ENCODE measurements at regions not wholly inside any gene's neighbourhood (a gene's known extent, or its start where the extent isn't known, plus 50 kb on each side); places are given as distances from the start of the nearest gene placed in this dataset.
"Not testable (repeated sequence)": the region's sequence is repeated elsewhere in the genome, so short reads cannot be mapped to it uniquely, and the experiment has no call there.

GRCh38 chr5:164224772-164225171 lies 719.4 kb downstream of the MAT2B start:
- no peak for DNase-seq

- no peak for DNase-seq
Measured at GRCh38 chr5:164230341-164230740, 724.9 kb downstream of the MAT2B start.

GRCh38 chr5:164233791-164234190 lies 728.4 kb downstream of the MAT2B start:
- DNase-seq, result no peak

GRCh38 chr5:164234321-164234720 lies 728.9 kb downstream of the MAT2B start:
- no peak for DNase-seq

GRCh38 chr5:164235300-164235891 lies 730.0 kb downstream of the MAT2B start:
- DNase-seq, result no peak

- no peak for DNase-seq
Measured at GRCh38 chr5:164237486-164237885, 732.1 kb downstream of the MAT2B start.

- not testable (repeated sequence) for DNase-seq
Measured at GRCh38 chr5:164251781-164252180, 746.4 kb downstream of the MAT2B start.

- DNase-seq, result no peak
Measured at GRCh38 chr5:164253764-164254163, 748.3 kb downstream of the MAT2B start.

GRCh38 chr5:164255598-164256213 lies 750.3 kb downstream of the MAT2B start:
- DNase-seq, result no peak

- no peak for DNase-seq
Measured at GRCh38 chr5:164256351-164256750, 750.9 kb downstream of the MAT2B start.

GRCh38 chr5:164256954-164257353 lies 751.5 kb downstream of the MAT2B start:
- DNase-seq, result no peak

- DNase-seq, result no peak
Measured at GRCh38 chr5:164265566-164265965, 760.1 kb downstream of the MAT2B start.

GRCh38 chr5:164266571-164266970 lies 761.2 kb downstream of the MAT2B start:
- no peak for DNase-seq

- no peak for DNase-seq
Measured at GRCh38 chr5:164277720-164278119, 772.3 kb downstream of the MAT2B start.

GRCh38 chr5:164289526-164289925 lies 784.1 kb downstream of the MAT2B start:
- no peak for DNase-seq

GRCh38 chr5:164296603-164297080 lies 791.2 kb downstream of the MAT2B start:
- no peak for DNase-seq

GRCh38 chr5:164298165-164298564 lies 792.7 kb downstream of the MAT2B start:
- DNase-seq, result no peak

- no peak for DNase-seq
Measured at GRCh38 chr5:164300295-164300694, 794.9 kb downstream of the MAT2B start.

GRCh38 chr5:164301136-164301535 lies 795.7 kb downstream of the MAT2B start:
- DNase-seq, result no peak

- no peak for DNase-seq
Measured at GRCh38 chr5:164301708-164302107, 796.3 kb downstream of the MAT2B start.

- DNase-seq, result no peak
Measured at GRCh38 chr5:164302533-164303235, 797.3 kb downstream of the MAT2B start.

- DNase-seq, result no peak
Measured at GRCh38 chr5:164303646-164304215, 798.3 kb downstream of the MAT2B start.

GRCh38 chr5:164306662-164307061 lies 801.2 kb downstream of the MAT2B start:
- no peak for DNase-seq

- no peak for DNase-seq
Measured at GRCh38 chr5:164312801-164313200, 807.4 kb downstream of the MAT2B start.

All from activated CD4-positive, alpha-beta T cell treated with anti-CD3 and anti-CD28 coated beads for 48 hours (primary cell).